ENCODE measurements at regions not wholly inside any gene's neighbourhood (a gene's known extent, or its start where the extent isn't known, plus 50 kb on each side); places are given as distances from the start of the nearest gene placed in this dataset.

GRCh38 chr3:106263011-106263410, 394.2 kb upstream of the CBLB start:
- TF ChIP-seq CTCF (IDR thresholded peaks at IDR 0.05; ENCODE audit: borderline replicate concordance, extremely low read depth, low read length, poor library complexity, severe bottlenecking), result no peak
- no peak for TF ChIP-seq EZH2 (IDR thresholded peaks at IDR 0.05; ENCODE audit: borderline replicate concordance, low read depth, low read length, severe bottlenecking)
